GM23338 (cell line): ENCODE measurements at regions not wholly inside any gene's neighbourhood (a gene's known extent, or its start where the extent isn't known, plus 50 kb on each side); places are given as distances from the start of the nearest gene placed in this dataset.

ENCODE experiments used
- CREB1 ChIP-seq: fragments of 250-450 bp; sonication (Bioruptor Pico); IDR thresholded peaks from 2 replicates; pipeline ENCODE4 v1.5.0; 2020; ENCODE audit warnings: low read depth, mild to moderate bottlenecking, moderate library complexity
- ETS1 ChIP-seq: IDR thresholded peaks from 2 replicates; pipeline ENCODE4 v1.6.1; 2016; ENCODE audit warnings: antibody characterized with exemption
- EZH2 ChIP-seq: fragments of 200-600 bp; sonication (generic); IDR thresholded peaks from one replicate; pipeline ENCODE4 v1.8.0; 2017; ENCODE audit warnings: antibody characterized with exemption, mild to moderate bottlenecking, low read depth; ENCODE audit not compliant: unreplicated experiment
- EZH2phosphoT487 ChIP-seq: fragments of 200-600 bp; sonication (generic); IDR thresholded peaks from one replicate; pipeline ENCODE4 v1.8.1; 2018; ENCODE audit warnings: antibody characterized with exemption; ENCODE audit not compliant: unreplicated experiment
- JUNB ChIP-seq: IDR thresholded peaks from one replicate; pipeline ENCODE4 v1.6.1; 2016; ENCODE audit warnings: antibody characterized with exemption; ENCODE audit not compliant: unreplicated experiment
- NANOG ChIP-seq: IDR thresholded peaks from 2 replicates; pipeline ENCODE4 v1.6.1; 2016; ENCODE audit warnings: antibody characterized with exemption, borderline replicate concordance
- ZNF331 ChIP-seq: fragments of 250-450 bp; sonication (Bioruptor Pico); IDR thresholded peaks from 2 replicates; pipeline ENCODE4 v1.5.0; 2020; ENCODE audit warnings: low read depth, mild to moderate bottlenecking, moderate library complexity
- TF ChIP-seq, protein P1 (sequence below): fragments of 250-450 bp; sonication (Bioruptor Pico); IDR thresholded peaks from 2 replicates; pipeline ENCODE4 v1.5.0; 2020; ENCODE audit warnings: mild to moderate bottlenecking, moderate library complexity
- TF ChIP-seq, protein P2 (sequence below): IDR thresholded peaks from one replicate; pipeline ENCODE4 v1.6.1; 2018; ENCODE audit warnings: antibody characterized with exemption; ENCODE audit not compliant: unreplicated experiment

- TF ChIP-seq, protein P1, sequence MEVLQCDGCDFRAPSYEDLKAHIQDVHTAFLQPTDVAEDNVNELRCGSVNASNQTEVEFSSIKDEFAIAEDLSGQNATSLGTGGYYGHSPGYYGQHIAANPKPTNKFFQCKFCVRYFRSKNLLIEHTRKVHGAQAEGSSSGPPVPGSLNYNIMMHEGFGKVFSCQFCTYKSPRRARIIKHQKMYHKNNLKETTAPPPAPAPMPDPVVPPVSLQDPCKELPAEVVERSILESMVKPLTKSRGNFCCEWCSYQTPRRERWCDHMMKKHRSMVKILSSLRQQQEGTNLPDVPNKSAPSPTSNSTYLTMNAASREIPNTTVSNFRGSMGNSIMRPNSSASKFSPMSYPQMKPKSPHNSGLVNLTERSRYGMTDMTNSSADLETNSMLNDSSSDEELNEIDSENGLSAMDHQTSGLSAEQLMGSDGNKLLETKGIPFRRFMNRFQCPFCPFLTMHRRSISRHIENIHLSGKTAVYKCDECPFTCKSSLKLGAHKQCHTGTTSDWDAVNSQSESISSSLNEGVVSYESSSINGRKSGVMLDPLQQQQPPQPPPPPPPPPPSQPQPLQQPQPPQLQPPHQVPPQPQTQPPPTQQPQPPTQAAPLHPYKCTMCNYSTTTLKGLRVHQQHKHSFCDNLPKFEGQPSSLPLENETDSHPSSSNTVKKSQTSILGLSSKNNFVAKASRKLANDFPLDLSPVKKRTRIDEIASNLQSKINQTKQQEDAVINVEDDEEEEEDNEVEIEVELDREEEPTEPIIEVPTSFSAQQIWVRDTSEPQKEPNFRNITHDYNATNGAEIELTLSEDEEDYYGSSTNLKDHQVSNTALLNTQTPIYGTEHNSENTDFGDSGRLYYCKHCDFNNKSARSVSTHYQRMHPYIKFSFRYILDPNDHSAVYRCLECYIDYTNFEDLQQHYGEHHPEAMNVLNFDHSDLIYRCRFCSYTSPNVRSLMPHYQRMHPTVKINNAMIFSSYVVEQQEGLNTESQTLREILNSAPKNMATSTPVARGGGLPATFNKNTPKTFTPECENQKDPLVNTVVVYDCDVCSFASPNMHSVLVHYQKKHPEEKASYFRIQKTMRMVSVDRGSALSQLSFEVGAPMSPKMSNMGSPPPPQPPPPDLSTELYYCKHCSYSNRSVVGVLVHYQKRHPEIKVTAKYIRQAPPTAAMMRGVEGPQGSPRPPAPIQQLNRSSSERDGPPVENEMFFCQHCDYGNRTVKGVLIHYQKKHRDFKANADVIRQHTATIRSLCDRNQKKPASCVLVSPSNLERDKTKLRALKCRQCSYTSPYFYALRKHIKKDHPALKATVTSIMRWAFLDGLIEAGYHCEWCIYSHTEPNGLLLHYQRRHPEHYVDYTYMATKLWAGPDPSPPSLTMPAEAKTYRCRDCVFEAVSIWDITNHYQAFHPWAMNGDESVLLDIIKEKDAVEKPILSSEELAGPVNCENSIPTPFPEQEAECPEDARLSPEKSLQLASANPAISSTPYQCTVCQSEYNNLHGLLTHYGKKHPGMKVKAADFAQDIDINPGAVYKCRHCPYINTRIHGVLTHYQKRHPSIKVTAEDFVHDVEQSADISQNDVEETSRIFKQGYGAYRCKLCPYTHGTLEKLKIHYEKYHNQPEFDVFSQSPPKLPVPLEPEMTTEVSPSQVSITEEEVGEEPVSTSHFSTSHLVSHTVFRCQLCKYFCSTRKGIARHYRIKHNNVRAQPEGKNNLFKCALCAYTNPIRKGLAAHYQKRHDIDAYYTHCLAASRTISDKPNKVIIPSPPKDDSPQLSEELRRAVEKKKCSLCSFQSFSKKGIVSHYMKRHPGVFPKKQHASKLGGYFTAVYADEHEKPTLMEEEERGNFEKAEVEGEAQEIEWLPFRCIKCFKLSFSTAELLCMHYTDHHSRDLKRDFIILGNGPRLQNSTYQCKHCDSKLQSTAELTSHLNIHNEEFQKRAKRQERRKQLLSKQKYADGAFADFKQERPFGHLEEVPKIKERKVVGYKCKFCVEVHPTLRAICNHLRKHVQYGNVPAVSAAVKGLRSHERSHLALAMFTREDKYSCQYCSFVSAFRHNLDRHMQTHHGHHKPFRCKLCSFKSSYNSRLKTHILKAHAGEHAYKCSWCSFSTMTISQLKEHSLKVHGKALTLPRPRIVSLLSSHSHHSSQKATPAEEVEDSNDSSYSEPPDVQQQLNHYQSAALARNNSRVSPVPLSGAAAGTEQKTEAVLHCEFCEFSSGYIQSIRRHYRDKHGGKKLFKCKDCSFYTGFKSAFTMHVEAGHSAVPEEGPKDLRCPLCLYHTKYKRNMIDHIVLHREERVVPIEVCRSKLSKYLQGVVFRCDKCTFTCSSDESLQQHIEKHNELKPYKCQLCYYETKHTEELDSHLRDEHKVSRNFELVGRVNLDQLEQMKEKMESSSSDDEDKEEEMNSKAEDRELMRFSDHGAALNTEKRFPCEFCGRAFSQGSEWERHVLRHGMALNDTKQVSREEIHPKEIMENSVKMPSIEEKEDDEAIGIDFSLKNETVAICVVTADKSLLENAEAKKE, result no peak
- TF ChIP-seq ZNF331 (no peak), CREB1 (CRISPR knock-in tag) (no peak), ETS1 (no peak), JUNB (no peak), EZH2phosphoT487 (no peak), NANOG (no peak), EZH2 (no peak)
- TF ChIP-seq, protein P2, sequence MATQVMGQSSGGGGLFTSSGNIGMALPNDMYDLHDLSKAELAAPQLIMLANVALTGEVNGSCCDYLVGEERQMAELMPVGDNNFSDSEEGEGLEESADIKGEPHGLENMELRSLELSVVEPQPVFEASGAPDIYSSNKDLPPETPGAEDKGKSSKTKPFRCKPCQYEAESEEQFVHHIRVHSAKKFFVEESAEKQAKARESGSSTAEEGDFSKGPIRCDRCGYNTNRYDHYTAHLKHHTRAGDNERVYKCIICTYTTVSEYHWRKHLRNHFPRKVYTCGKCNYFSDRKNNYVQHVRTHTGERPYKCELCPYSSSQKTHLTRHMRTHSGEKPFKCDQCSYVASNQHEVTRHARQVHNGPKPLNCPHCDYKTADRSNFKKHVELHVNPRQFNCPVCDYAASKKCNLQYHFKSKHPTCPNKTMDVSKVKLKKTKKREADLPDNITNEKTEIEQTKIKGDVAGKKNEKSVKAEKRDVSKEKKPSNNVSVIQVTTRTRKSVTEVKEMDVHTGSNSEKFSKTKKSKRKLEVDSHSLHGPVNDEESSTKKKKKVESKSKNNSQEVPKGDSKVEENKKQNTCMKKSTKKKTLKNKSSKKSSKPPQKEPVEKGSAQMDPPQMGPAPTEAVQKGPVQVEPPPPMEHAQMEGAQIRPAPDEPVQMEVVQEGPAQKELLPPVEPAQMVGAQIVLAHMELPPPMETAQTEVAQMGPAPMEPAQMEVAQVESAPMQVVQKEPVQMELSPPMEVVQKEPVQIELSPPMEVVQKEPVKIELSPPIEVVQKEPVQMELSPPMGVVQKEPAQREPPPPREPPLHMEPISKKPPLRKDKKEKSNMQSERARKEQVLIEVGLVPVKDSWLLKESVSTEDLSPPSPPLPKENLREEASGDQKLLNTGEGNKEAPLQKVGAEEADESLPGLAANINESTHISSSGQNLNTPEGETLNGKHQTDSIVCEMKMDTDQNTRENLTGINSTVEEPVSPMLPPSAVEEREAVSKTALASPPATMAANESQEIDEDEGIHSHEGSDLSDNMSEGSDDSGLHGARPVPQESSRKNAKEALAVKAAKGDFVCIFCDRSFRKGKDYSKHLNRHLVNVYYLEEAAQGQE, result no peak
Observed at GRCh38 chr1:215459136-215459535, 108.0 kb upstream of the KCTD3 start (continued).
